Ovary (tissue), 7 donors: ENCODE measurements at regions not wholly inside any gene's neighbourhood (a gene's known extent, or its start where the extent isn't known, plus 50 kb on each side); places are given as distances from the start of the nearest gene placed in this dataset.

Experiments
- DNase-seq, 5 donors: peaks; one replicate each; pipeline ENCODE4 v3.0.0-alpha.2; 2019 to 2020
- H3K27ac ChIP-seq, 2 donors: fragments of 200-600 bp; one replicate each; pipeline versions ENCODE4 v1.5.1 to v1.8.0; 2019 to 2022
- H3K27me3 ChIP-seq: fragments of 200-600 bp; one replicate; pipeline ENCODE4 v1.8.0; 2022
- H3K36me3 ChIP-seq: fragments of 200-600 bp; sonication (generic); one replicate; pipeline ENCODE4 v1.5.1; 2019
- H3K4me1 ChIP-seq: one replicate; pipeline ENCODE4 v1.8.1; 2013; ENCODE audit warnings: mild to moderate bottlenecking, moderate library complexity; ENCODE audit not compliant: insufficient read depth
- H3K4me3 ChIP-seq: fragments of 200-600 bp; sonication (generic); one replicate; pipeline ENCODE4 v1.5.1; 2017
- H3K9me3 ChIP-seq, 2 donors: fragments of 200-600 bp in 1 of 2; sonication (generic) in 1 of 2; one replicate each; pipeline versions ENCODE4 v1.5.1 to v1.8.1; 2013 to 2019; ENCODE audit warnings: mild to moderate bottlenecking in 1 of 2, moderate library complexity in 1 of 2
- EP300 ChIP-seq: sonication (generic); formaldehyde crosslinking; IDR thresholded peaks from one replicate; pipeline ENCODE4 v1.6.1; 2017; ENCODE audit warnings: antibody characterized with exemption
- POLR2A ChIP-seq: fragments of 450-650 bp; IDR thresholded peaks from one replicate; pipeline ENCODE4 v1.6.1; 2017; ENCODE audit warnings: antibody characterized with exemption, mild to moderate bottlenecking, moderate library complexity
- WGBS, 3 donors: extraction: QIAGEN DNeasy Blood & Tissue Kit in 1 of 3; methylation state at CpG; one replicate each; pipeline versions ENCODE4 v1.1.5 to v1.1.7; 2013 to 2017; 5-methylcytosine and 5-hydroxymethylcytosine counted together
- intact Hi-C, 4 donors: fragments of 100-400 bp; cut with DNase I; formaldehyde crosslinking; loops; one replicate each; pipeline versions ENCODE4 v1.11.0 to v1.15.1; 2022 to 2023
- TF ChIP-seq, protein P1 (sequence below), 3 donors: fragments of 450-650 bp in 2 of 3; fragments of 200-600 bp in 1 of 3; IDR thresholded peaks; one replicate each; pipeline versions ENCODE4 v1.5.1 to v1.8.0; 2016 to 2022; ENCODE audit warnings: antibody characterized with exemption in 3 of 3, mild to moderate bottlenecking in 1 of 3
- donor health status: DM: no; HTN: no; CAD: no; lungs with moderate emphysema.
- donor health status: DM: no; HTN: no; CAD: no.
- donor health status: Bipolar disorder and iron deficiency.
- donor health status: DM: no; HTN: no; CAD: no.
- donor health status: DM: yes; HTN: yes; CAD: no.

DNA sequence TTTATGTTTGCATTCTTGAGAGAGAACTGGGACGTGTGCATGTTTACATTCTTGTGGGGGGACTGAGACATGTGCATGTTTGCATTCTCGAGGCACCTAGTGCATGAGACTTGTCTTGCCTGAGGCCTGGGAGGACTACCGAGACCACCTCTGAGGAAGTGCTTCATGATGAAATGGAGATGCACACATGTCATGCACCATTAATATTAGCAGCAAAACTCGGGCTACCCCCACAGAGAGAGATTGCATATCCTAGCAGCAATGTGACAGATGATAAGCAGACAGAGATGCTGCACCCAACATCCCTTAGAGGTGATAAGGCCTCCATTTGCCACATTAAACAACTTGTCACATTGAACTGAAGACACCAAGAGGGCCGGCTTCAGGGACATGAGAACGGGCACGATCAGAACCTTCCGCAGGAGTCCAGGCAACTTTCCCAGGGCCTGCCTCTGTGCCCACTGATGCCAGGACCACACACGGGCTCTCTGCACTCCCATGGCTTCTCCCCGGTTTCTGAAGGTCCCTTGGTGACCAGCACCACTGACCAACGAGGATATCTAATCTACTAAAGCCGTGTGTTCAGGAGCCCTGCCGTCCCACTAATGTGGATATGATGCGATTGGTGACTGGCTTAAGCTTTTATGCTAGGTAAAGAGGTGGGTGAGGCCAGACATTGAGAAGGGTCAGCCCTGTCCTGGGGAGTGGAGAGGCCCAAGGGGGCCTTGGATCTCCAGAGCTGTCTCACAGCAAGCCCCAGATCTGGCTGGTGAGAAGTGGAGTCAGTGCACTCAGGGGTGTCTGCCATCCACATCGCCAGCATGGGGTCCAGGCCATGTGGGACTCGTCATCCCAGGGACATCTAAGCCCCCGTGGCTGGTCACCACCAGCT, 208.3 kb downstream of the NDUFA10 start:
- Histone ChIP-seq H3K36me3 (no peaks in the 10 kb centered on the region), H3K9me3 (no peaks in the 10 kb centered on the region), H3K27me3 (no peaks in the 10 kb centered on the region), H3K4me1 (peaks cover 9% of the 10 kb centered on the region), H3K4me3 (no peak overlapping the region), H3K27ac (no peak overlapping the region)
- intact Hi-C loops, result no loop called here
- TF ChIP-seq, protein P1, sequence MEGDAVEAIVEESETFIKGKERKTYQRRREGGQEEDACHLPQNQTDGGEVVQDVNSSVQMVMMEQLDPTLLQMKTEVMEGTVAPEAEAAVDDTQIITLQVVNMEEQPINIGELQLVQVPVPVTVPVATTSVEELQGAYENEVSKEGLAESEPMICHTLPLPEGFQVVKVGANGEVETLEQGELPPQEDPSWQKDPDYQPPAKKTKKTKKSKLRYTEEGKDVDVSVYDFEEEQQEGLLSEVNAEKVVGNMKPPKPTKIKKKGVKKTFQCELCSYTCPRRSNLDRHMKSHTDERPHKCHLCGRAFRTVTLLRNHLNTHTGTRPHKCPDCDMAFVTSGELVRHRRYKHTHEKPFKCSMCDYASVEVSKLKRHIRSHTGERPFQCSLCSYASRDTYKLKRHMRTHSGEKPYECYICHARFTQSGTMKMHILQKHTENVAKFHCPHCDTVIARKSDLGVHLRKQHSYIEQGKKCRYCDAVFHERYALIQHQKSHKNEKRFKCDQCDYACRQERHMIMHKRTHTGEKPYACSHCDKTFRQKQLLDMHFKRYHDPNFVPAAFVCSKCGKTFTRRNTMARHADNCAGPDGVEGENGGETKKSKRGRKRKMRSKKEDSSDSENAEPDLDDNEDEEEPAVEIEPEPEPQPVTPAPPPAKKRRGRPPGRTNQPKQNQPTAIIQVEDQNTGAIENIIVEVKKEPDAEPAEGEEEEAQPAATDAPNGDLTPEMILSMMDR (IDR thresholded peaks at IDR 0.05), result no peak
- TF ChIP-seq POLR2A, result no peak
- TF ChIP-seq EP300, result no peak
- peak in 4 of 5 donors; percentile 3 to 12 (median 5) for DNase-seq
- 69 to 82% (median 69%) methylated on average over 17 of the region's 17 CpGs for WGBS, 3 donors

DNA sequence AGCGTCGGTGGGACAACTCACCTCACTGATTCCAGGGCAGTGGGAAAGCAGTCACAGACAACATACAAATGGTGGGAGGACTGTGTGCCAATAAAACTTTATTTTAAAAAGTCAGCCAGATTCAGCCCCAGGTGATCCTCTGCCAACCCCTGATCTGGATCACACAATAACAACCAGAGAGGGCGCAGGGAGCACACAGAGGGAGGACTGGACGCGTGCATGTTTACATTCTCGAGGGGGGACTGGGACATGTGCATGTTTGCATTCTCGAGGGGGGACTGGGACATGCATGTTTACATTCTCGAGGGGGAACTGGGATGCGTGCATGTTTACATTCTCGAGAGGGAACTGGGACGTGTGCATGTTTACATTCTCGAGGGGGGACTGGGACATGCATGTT, 209.5 kb downstream of the NDUFA10 start:
- no peak overlapping the region for H3K27ac ChIP-seq
- no peak overlapping the region for H3K4me3 ChIP-seq
- no peaks in the 10 kb centered on the region for H3K27me3 ChIP-seq
- TF ChIP-seq POLR2A (no peak), EP300 (no peak)
- TF ChIP-seq, protein P1 (IDR thresholded peaks at IDR 0.05), result no peak
- intact Hi-C loops, result no loop called here
- H3K36me3 ChIP-seq, result no peaks in the 10 kb centered on the region
- WGBS, 3 donors, result 6 to 34% (median 13%) methylated on average over 12 of the region's 12 CpGs
- H3K4me1 ChIP-seq, result peaks cover 9% of the 10 kb centered on the region
- no peaks in the 10 kb centered on the region for H3K9me3 ChIP-seq
- DNase-seq, result peak in 2 of 5 donors; percentile 3 to 8

DNA sequence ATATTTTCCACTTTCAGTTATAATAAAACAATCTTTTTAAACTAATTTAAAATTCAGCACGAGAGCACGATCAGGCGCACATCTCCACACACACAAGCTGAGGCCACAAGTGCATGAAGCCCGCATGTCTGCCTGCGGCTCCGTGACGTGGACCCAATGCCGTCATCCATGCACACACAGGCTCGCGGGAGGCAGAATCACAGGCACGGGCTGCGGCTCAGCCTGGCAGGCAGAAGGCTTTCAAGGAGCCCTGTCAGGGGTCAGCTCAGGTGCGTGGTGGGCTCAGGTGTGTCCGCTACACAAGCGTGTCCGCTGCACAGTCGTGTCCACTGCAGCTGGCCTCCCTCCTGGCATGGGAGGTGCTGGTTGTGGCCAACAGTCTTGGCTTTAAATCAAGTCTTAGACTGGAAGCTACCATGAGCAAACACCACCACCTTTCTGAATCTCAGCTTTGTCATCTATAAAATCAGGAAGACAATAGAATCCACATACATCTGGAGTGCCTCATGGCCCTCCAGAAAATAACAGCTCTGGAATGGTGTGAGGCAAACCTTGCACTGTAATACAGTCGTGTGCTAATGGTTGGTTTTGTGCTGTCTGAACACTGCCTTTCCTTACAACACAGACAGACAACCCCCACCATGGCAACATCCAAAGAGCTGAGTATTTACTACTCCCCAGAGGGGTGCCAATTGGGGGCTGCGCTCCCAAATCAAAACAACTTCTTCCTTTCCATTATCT, 210.1 kb downstream of the NDUFA10 start:
- Histone ChIP-seq H3K36me3 (no peaks in the 10 kb centered on the region), H3K9me3 (no peaks in the 10 kb centered on the region), H3K27me3 (no peaks in the 10 kb centered on the region), H3K4me3 (no peak overlapping the region), H3K4me1 (peaks cover 9% of the 10 kb centered on the region), H3K27ac (no peak overlapping the region)
- intact Hi-C loops, result no loop called here
- peak in 4 of 5 donors; percentile 23 to 47 (median 30) for DNase-seq
- no peak for TF ChIP-seq EP300
- no peak for TF ChIP-seq POLR2A
- TF ChIP-seq, protein P1 (IDR thresholded peaks at IDR 0.05), result no peak
- 54 to 64% (median 55%) methylated on average over 19 of the region's 19 CpGs for WGBS, 3 donors

DNA sequence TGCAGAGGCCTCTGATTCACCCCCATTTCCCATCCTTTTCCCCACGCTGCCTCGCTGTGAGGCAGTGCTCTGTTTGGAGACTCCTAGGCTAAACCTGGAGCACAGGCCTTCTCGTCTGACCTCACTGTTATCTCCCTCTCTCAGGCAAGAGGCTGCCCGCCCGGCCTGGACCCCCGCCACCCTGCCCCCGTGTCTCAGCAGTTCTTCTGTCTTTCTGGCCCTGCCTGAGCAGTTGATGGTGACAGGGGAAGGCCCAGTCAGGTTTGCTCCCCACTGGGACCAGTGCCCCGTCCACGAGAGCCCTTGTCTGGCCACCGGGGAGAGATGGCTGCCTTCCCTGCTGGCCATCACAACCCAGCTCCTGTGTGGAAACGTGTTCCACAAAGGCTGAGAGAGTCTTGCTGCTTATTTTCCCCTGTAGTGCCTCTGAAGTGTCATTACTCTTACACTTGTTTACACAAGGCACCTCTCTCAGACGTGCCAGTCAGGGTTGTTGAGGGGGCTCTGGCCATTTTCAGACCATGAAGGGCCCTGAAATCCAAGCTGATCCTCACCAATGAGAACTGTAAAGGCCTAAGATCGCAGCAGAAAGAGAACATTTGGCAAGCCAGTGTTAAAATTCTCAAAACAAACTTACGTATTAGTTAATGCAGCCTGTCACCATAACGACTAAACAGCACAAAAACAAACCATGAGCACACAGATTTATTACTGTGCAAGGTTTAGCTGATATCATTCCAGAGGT, 210.9 kb downstream of the NDUFA10 start:
- intact Hi-C loops, result no loop called here
- H3K9me3 ChIP-seq, result no peaks in the 10 kb centered on the region
- DNase-seq, result peak in 3 of 5 donors; percentile 4 to 42 (median 18)
- no peaks in the 10 kb centered on the region for H3K36me3 ChIP-seq
- WGBS, 3 donors, result 40 to 46% (median 46%) methylated on average over 14 to 15 of the region's 15 CpGs
- no peaks in the 10 kb centered on the region for H3K27me3 ChIP-seq
- H3K4me1 ChIP-seq, result peaks cover 9% of the 10 kb centered on the region
- H3K4me3 ChIP-seq, result no peak overlapping the region
- TF ChIP-seq POLR2A, result no peak
- TF ChIP-seq, protein P1 (IDR thresholded peaks at IDR 0.05), result no peak
- no peak for TF ChIP-seq EP300
- H3K27ac ChIP-seq, result peak overlapping the region in 1 of 2 donors; percentile 0
